ENCODE measurements at regions not wholly inside any gene's neighbourhood (a gene's known extent, or its start where the extent isn't known, plus 50 kb on each side); places are given as distances from the start of the nearest gene placed in this dataset.

DNA sequence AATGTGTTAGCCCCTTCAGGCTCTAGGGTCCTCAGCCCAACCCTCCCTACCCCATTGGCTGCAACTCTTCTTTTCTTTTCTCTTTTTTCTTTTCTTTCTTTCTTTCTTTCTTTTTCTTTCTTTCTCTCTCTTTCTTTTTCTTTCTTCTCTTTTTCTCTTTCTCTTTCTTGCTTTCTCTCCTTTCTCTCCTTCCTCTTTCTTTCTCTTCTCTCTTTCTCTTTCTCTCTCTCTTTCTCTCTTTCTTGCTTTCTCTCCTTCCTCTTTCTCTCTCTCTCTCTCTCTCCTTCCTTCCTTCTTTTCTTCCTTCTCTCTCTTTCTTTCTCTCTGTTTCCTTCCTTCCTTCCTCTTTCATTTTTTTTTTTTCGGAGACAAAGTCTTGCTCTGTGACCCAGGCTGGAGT is 458.9 kb downstream of the TYW1 start:
- DNase-seq (ENCODE audit: extremely low spot score): no peak
- CTCF ChIA-PET: no interaction called here
- POLR2A ChIA-PET: no interaction called here
- TF ChIP-seq, protein P1, sequence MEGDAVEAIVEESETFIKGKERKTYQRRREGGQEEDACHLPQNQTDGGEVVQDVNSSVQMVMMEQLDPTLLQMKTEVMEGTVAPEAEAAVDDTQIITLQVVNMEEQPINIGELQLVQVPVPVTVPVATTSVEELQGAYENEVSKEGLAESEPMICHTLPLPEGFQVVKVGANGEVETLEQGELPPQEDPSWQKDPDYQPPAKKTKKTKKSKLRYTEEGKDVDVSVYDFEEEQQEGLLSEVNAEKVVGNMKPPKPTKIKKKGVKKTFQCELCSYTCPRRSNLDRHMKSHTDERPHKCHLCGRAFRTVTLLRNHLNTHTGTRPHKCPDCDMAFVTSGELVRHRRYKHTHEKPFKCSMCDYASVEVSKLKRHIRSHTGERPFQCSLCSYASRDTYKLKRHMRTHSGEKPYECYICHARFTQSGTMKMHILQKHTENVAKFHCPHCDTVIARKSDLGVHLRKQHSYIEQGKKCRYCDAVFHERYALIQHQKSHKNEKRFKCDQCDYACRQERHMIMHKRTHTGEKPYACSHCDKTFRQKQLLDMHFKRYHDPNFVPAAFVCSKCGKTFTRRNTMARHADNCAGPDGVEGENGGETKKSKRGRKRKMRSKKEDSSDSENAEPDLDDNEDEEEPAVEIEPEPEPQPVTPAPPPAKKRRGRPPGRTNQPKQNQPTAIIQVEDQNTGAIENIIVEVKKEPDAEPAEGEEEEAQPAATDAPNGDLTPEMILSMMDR (IDR thresholded peaks at IDR 0.05; ENCODE audit: control extremely low read depth, extremely low read depth, low read depth, missing control alignments): no peak

DNA sequence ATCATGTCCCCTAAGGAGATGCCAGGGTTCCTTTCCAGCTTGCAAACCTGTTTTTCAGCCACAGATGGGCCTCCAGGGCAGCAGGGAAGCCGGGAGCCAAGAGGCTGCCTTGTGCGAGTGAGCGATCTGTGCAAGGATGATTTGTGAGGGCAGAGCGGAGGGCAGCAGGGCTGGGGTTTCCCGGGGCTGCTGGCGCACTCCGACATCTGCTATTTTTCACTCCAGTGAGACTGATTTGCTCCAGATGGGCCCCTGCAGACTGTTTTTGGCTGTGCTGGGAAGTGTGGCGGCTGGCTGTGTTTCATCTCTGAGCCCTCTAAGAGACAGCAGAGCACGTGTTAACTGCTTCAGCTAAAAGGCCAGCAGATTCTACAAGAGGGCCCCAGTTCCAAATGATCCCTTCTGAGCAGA is 466.2 kb downstream of the TYW1 start:
- TF ChIP-seq, protein P1 (IDR thresholded peaks at IDR 0.05; ENCODE audit: control extremely low read depth, extremely low read depth, low read depth, missing control alignments): no peak
- ChIA-PET POLR2A (no interaction called here), CTCF (interaction anchor here (1.3 kb wide), 1 partner anchor 9 kb away, joined by 3 read pairs; no protein-coding TSS in a partner anchor)
- no peak for DNase-seq (ENCODE audit: extremely low spot score)

DNA sequence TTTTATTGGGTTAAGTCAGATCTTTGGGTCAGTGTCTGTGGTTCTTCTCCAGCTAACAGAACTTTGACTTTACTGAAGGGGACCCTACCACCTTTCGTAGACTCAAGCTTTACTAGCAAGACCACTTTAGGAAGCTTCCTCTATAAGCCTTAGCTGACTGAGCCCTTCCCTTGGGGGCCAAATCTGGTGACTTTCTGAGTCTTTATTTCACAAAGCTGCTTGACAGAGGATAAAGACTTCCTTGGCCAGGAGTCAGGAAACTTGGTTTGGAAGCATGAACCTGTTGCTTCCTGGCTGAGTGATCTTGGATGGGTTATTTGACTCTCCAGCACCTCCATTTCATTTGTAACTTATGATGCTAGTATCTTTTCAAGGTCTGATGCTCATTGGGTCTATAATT is 466.7 kb downstream of the TYW1 start:
- no peak for DNase-seq (ENCODE audit: extremely low spot score)
- POLR2A ChIA-PET: no interaction called here
- CTCF ChIA-PET: interaction anchor here (1.3 kb wide), 1 partner anchor 10 kb away, joined by 3 read pairs; no protein-coding TSS in a partner anchor
- TF ChIP-seq, protein P1 (IDR thresholded peaks at IDR 0.05; ENCODE audit: control extremely low read depth, extremely low read depth, low read depth, missing control alignments): no peak

DNA sequence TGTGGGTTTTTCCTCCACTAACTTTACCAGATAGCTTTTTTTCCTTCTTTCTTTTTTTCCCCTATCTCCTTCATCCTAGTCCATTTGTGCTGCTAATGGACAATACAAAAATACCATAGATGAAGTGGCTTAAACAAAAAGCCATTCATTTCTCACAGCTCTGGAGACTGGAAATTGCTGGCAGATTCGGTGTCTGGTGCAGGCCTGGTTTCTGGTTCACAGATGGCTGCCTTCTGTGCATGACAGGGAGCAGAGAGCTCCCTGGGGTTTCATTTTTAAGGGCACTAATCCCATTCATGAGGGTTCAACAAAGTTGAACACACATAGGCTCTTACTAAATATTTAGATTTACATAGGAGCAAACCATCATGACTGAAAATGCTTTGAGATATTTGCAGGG is 467.4 kb downstream of the TYW1 start:
- POLR2A ChIA-PET: no interaction called here
- no peak for DNase-seq (ENCODE audit: extremely low spot score)
- TF ChIP-seq, protein P1 (IDR thresholded peaks at IDR 0.05; ENCODE audit: control extremely low read depth, extremely low read depth, low read depth, missing control alignments): no peak
- CTCF ChIA-PET: no interaction called here

DNA sequence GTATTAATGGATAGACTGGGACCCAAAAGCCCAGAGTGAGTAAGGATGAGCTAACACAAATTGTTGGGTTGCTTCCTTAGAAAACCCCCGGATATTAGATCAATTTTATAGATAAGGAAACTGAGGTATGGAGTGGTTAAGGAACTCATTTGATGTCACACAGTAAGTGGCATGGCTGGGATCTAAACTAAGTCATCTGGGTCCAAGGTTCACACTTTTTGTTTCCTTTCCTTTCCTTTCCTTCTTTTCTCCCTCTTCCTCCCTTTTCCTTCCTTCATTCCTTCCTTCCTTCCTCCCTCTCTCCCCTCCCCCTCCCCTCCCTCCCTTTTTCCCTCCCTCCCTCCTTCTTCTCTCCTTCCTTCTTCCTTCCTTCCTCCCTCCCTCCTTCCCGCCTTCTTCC is 469.5 kb downstream of the TYW1 start:
- ChIA-PET POLR2A (no interaction called here), CTCF (no interaction called here)
- DNase-seq (ENCODE audit: extremely low spot score): no peak
- TF ChIP-seq, protein P1 (IDR thresholded peaks at IDR 0.05; ENCODE audit: control extremely low read depth, extremely low read depth, low read depth, missing control alignments): no peak

DNA sequence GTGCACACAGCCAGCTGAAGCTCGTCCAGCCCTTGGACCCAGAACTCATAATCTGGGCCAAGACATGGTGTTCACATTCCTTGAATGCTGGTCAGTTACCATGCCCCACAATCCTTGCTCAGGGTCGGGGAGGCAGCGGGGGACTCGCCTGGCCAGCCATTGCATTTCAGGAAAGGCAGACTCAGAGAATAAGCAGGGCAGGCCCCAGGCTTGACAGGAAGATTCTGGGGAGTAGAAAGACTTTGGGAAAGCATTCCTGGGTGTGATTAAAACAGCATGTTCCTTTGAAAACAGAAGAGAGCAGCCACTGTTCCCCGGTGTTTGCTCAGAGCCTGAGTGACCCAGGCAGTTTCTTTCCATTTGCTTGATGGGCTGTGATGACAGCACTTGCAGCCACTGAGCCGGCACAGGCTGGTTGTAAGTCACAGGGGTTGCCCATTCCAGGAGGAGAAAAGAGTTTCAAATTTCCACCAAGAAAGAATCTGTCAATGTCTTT is 473.7 kb downstream of the TYW1 start:
- TF ChIP-seq, protein P1 (IDR thresholded peaks at IDR 0.05; ENCODE audit: control extremely low read depth, extremely low read depth, low read depth, missing control alignments): no peak
- DNase-seq (ENCODE audit: extremely low spot score): no peak
- ChIA-PET POLR2A (no interaction called here), CTCF (no interaction called here)

DNA sequence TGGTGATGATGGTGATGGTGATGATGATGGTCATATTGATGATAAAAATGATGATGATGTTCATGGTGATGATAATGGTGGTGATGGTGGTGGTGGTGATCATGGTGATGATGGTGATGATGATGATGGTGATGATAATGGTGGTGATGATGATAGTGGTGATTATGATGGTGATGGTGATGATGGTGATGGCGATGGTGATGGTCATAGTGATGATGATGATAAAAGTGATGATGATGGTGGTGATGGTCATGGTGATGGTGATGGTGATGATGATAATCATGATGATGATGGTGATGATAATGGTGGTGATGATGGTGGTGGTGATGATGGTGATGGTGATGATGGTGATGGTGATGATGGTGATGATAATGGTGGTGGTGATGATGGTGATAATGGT is 478.7 kb downstream of the TYW1 start:
- ChIA-PET CTCF (no interaction called here), POLR2A (no interaction called here)
- TF ChIP-seq, protein P1 (IDR thresholded peaks at IDR 0.05; ENCODE audit: control extremely low read depth, extremely low read depth, low read depth, missing control alignments): no peak
- DNase-seq (ENCODE audit: extremely low spot score): no peak
